ENCODE measurements at regions not wholly inside any gene's neighbourhood (a gene's known extent, or its start where the extent isn't known, plus 50 kb on each side); places are given as distances from the start of the nearest gene placed in this dataset.
"Not testable (repeated sequence)": the region's sequence is repeated elsewhere in the genome, so short reads cannot be mapped to it uniquely, and the experiment has no call there.

GRCh38 chr9:124084087-124084486 is 72.5 kb downstream of the LHX2 start:
- DNase-seq (ENCODE audit: low read depth in 4 of 4, low spot score in 3 of 4) = no peak

GRCh38 chr9:124087226-124087625 is 75.7 kb downstream of the LHX2 start:
- DNase-seq (ENCODE audit: low read depth in 4 of 4, low spot score in 3 of 4) = no peak

GRCh38 chr9:124088476-124088837 is 76.9 kb downstream of the LHX2 start:
- DNase-seq (ENCODE audit: low read depth in 4 of 4, low spot score in 3 of 4) = peak in 3 of 4 donors; percentile 3 to 12 (median 4)

GRCh38 chr9:124089631-124090488 is 78.3 kb downstream of the LHX2 start:
- DNase-seq (ENCODE audit: low read depth in 4 of 4, low spot score in 3 of 4) = not testable (repeated sequence)

- no peak for DNase-seq (ENCODE audit: low read depth in 4 of 4, low spot score in 3 of 4)
Measured at GRCh38 chr9:124098141-124098905, 86.8 kb downstream of the LHX2 start.

GRCh38 chr9:124099860-124100259 is 88.3 kb downstream of the LHX2 start:
- no peak for DNase-seq (ENCODE audit: low read depth in 4 of 4, low spot score in 3 of 4)

GRCh38 chr9:124101215-124101968 is 89.8 kb downstream of the LHX2 start:
- no peak for DNase-seq (ENCODE audit: low read depth in 4 of 4, low spot score in 3 of 4)

- DNase-seq (ENCODE audit: low read depth in 4 of 4, low spot score in 3 of 4) = no peak
Measured at GRCh38 chr9:124101969-124102345, 90.4 kb downstream of the LHX2 start.

GRCh38 chr9:124102363-124102762 is 90.8 kb downstream of the LHX2 start:
- DNase-seq (ENCODE audit: low read depth in 4 of 4, low spot score in 3 of 4) = no peak

GRCh38 chr9:124105266-124105665 is 93.7 kb downstream of the LHX2 start:
- no peak for DNase-seq (ENCODE audit: low read depth in 4 of 4, low spot score in 3 of 4)

GRCh38 chr9:124108216-124108615 is 96.6 kb downstream of the LHX2 start:
- no peak for DNase-seq (ENCODE audit: low read depth in 4 of 4, low spot score in 3 of 4)

GRCh38 chr9:124110307-124110915 is 98.8 kb downstream of the LHX2 start:
- peak; percentile 65 to 80 (median 70) for DNase-seq (ENCODE audit: low read depth in 4 of 4, low spot score in 3 of 4)

- no peak for DNase-seq (ENCODE audit: low read depth in 4 of 4, low spot score in 3 of 4)
Measured at GRCh38 chr9:124116683-124117363, 105.3 kb downstream of the LHX2 start.

- no peak for DNase-seq (ENCODE audit: low read depth in 4 of 4, low spot score in 3 of 4)
Measured at GRCh38 chr9:124118894-124119293, 107.3 kb downstream of the LHX2 start.

- DNase-seq (ENCODE audit: low read depth in 4 of 4, low spot score in 3 of 4) = no peak
Measured at GRCh38 chr9:124120272-124120671, 108.7 kb downstream of the LHX2 start.

- DNase-seq (ENCODE audit: low read depth in 4 of 4, low spot score in 3 of 4) = no peak
Measured at GRCh38 chr9:124121725-124122124, 110.2 kb downstream of the LHX2 start.

GRCh38 chr9:124122321-124122720 is 110.8 kb downstream of the LHX2 start:
- DNase-seq (ENCODE audit: low read depth in 4 of 4, low spot score in 3 of 4) = no peak

GRCh38 chr9:124122813-124123462 is 111.4 kb downstream of the LHX2 start:
- no peak for DNase-seq (ENCODE audit: low read depth in 4 of 4, low spot score in 3 of 4)

- not testable (repeated sequence) for DNase-seq (ENCODE audit: low read depth in 4 of 4, low spot score in 3 of 4)
Measured at GRCh38 chr9:124123621-124124020, 112.1 kb downstream of the LHX2 start.
